HG03571 (cell line): ENCODE measurements at regions not wholly inside any gene's neighbourhood (a gene's known extent, or its start where the extent isn't known, plus 50 kb on each side); places are given as distances from the start of the nearest gene placed in this dataset.
"Not testable (repeated sequence)": the region's sequence is repeated elsewhere in the genome, so short reads cannot be mapped to it uniquely, and the experiment has no call there.

Source experiments
- ATAC-seq: cut with Tn5 transposase; IDR thresholded peaks from one replicate; pipeline ENCODE4 v1.9.1; 2021; ENCODE audit not compliant: unreplicated experiment

- no peak for ATAC-seq
These were observed 350.3 kb downstream of the RWDD3 start for GRCh38 chr1:95584315-95584714.

DNA sequence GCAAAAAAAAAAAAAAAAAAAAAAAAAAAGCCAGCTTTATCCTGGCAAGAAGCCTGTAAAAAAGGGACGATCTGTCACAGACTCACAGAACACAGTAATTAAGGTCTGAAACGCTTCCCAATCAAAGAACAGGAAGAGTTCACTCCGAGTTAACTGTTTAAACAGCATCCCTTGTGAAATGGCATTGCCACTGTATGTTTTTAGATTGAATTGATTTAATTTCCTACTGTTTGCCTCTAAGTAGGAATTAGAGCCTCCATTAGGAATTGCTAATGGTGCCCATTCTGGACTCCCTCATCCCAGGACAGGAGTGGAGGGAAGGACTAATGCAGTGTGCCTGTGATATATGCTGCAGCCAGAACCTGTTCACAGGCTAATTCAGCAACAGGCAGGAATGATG, 370.8 kb downstream of the RWDD3 start:
- ATAC-seq: no peak

GRCh38 chr1:95614197-95614596, 380.2 kb downstream of the RWDD3 start:
- ATAC-seq: no peak

DNA sequence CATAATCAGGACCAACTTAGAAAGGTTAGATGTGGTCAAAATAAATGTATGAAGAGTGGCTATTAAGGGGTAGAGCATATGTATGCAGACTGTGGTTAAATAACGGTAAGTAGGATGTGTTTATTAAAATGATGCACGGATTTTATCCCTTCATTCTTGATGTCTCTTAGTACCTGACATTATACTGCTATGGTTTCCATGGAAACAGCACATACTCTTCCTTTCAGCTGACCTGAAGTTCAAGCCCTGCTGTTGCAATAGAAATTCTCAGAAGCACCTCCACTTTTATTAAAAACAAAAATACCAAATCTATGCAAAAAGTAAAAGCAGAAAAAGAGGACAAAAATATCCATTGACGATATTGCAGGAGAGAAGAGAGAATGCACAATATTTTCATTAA, 381.4 kb downstream of the RWDD3 start:
- ATAC-seq: no peak

DNA sequence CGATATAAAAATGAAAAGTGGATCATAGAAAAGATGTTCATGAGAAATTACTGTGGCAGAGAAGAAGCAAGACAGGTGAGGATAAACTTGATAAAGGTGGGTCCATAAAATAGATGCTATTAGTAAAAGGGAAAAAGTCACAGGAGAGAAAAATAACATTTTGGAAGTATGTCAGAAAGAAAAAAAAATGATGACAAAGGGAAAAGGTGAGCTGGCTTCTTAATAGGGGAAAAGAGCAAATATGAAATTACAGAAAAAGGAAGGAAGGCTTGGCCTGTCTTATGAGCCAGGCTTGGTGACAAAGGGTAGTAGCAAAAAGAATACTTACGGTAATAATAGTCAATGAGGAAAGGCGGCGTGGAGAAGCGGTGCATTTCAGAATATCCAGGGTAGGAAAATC, 386.1 kb downstream of the RWDD3 start:
- ATAC-seq: no peak

- no peak for ATAC-seq
These were observed 388.6 kb downstream of the RWDD3 start for GRCh38 chr1:95622609-95623008.

- no peak for ATAC-seq
These were observed 391.2 kb downstream of the RWDD3 start for GRCh38 chr1:95625224-95625623.

- no peak for ATAC-seq
These were observed 393.2 kb downstream of the RWDD3 start for GRCh38 chr1:95627244-95627643.

GRCh38 chr1:95631695-95632094, 397.7 kb downstream of the RWDD3 start:
- no peak for ATAC-seq

DNA sequence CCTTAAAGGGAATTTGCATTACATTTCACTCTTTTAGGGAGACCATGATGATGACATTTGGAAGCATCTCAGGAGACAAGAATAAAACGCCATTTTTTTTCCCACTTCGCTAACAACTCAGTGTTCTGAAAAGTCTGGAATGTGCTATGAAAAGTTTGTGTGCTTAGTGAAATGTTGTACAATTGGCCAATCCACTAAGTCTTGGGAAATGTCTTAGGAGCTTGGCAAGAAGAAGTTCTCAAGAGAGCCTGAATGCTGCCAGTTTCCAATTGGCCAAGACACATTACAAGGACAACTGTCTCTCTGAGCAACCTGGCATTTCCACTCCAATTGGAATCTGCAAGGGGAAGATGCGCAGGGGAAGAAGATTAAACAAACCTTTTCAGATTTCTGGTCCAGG, 401.8 kb downstream of the RWDD3 start:
- no peak for ATAC-seq

- ATAC-seq: no peak
These were observed 402.9 kb downstream of the RWDD3 start for GRCh38 chr1:95636897-95637296.

GRCh38 chr1:95640746-95641145, 406.7 kb downstream of the RWDD3 start:
- no peak for ATAC-seq

DNA sequence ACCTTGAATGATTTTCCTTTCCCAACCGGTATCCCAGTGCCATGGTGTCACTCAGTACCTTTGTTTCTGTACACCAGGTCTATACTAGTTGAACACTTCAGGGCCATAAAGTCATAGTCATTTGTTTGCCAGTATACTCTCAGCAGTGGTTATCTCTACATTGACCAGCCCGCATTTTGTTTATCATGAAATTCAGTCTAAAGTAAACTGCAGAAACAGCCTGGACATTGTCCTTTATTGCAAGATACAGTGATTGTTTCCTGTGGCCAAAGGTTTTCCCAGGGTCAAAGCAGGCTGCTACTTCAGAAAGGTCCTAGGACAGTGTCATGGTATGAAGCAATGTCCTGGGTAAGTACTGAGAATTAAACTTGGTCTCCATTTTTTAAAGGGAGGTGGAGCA, 407.4 kb downstream of the RWDD3 start:
- ATAC-seq: no peak

DNA sequence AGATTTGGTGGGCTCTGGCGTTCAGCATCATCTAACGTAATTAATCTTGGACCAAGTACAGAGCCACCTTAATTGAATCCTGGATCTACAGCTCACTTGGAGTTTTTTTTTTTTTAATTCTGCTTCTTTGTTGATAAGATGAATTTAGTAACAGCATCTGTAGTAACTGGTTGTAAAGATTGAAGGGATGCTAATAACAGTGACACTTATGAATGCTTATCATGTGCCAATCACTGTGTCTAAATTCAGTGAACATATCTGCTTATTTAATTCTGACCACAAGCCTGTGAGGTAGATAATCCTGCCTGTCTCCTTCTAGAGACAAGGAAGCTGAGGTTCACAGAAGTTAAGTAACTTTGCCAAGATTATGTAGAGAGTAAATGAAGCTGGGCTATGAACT, 408.0 kb downstream of the RWDD3 start:
- no peak for ATAC-seq

DNA sequence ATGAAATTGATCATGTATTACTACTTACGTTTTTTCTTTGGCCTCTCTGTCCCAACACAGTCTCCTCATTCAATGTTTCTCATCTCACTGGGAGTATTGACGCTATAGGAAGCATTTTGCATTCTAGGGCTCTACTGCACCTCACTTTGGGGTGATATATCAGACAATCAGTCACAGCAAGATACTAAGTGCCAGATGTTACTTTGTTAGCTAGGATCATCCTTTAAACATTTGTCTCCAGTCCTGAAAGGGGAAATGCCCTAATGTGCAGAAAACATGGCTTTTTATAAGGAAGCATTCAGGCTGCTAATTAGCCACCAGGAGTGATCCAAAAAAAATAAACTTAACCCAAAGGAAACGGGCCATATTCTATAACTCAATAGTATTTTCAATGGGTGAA, 409.1 kb downstream of the RWDD3 start:
- no peak for ATAC-seq

DNA sequence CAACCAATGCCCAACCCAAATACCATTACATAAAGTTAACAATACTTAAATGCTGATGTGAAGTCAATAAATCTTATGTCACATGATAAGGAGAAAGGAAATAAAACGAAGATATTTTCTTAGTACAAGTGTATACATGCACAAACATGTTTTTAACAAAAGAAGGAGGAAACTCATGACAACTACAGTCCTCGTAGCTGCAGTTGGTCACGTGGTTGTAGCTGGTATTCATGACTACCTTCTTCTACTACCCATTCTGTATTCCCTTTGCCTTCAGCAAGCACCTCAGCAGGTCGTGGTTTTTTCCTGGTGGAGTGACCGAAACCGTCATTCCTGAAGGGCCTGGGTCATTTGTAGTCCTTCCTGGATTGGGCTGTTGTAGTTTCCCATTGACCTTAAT, 411.1 kb downstream of the RWDD3 start:
- ATAC-seq: not testable (repeated sequence)

GRCh38 chr1:95650631-95651030, 416.6 kb downstream of the RWDD3 start:
- ATAC-seq: no peak

- no peak for ATAC-seq
These were observed 418.5 kb downstream of the RWDD3 start for GRCh38 chr1:95652423-95652965.

GRCh38 chr1:95653618-95654017, 419.6 kb downstream of the RWDD3 start:
- ATAC-seq: no peak

GRCh38 chr1:95655321-95656020, 421.5 kb downstream of the RWDD3 start:
- ATAC-seq: no peak

- no peak for ATAC-seq
These were observed 423.2 kb downstream of the RWDD3 start for GRCh38 chr1:95657248-95657647.

DNA sequence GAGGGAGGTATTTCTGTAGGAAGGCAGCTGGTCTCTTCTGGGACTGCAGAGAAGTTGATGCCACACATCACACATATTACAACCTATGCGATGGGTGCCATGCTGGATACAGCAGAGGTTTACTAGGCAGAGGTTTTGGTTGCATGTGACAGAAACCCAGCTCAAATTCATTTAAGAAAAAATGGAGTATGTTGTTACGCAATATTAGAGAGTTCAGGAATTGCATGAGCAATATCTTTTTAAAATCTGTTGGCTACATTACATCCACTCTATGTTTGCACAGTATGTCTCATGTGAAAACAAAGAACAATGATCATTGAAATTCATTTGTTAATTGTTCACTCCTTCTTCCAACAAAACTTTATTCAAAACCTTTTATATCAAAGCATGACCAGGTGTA, 425.2 kb downstream of the RWDD3 start:
- ATAC-seq: no peak

DNA sequence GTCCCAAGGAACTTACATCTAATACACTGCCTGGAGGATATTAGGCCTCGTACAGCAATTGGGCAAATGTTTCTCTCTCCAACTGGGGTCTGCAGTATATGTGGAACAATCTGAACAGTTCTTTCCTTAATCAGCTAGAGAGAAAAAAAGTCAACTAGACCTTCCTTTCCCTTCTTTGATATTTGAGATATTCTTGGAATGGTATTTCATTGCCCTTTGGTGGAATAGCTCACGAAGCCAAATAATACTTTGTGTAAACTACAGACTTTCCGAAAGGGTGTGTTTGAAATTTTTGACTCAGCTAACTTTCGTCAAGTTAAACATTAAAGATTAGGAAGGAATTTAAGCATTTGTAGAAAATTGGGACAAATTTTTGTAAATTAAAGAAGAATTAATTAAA, 425.6 kb downstream of the RWDD3 start:
- ATAC-seq: no peak
